Panc1 (cell line): ENCODE measurements at regions not wholly inside any gene's neighbourhood (a gene's known extent, or its start where the extent isn't known, plus 50 kb on each side); places are given as distances from the start of the nearest gene placed in this dataset.

ENCODE experiments used
- POLR2AphosphoS5 ChIP-seq: IDR thresholded peaks from 2 replicates; pipeline ENCODE4 v1.6.1; 2012; ENCODE audit warnings: mild to moderate bottlenecking, low read depth, low read length, moderate library complexity
- SIN3A ChIP-seq: IDR thresholded peaks from 2 replicates; pipeline ENCODE4 v1.6.1; 2012; ENCODE audit warnings: low read depth, mild to moderate bottlenecking, low read length, moderate library complexity, borderline replicate concordance; ENCODE audit not compliant: insufficient read depth
- TCF7L2 ChIP-seq: IDR thresholded peaks from 2 replicates; pipeline ENCODE4 v1.6.1; 2011; ENCODE audit warnings: mild to moderate bottlenecking, low read depth, low read length, inconsistent platforms
- TF ChIP-seq, protein P1 (sequence below): fragments of 450-650 bp; IDR thresholded peaks from 2 replicates; pipeline ENCODE4 v1.5.1; 2017; ENCODE audit warnings: mild to moderate bottlenecking

DNA sequence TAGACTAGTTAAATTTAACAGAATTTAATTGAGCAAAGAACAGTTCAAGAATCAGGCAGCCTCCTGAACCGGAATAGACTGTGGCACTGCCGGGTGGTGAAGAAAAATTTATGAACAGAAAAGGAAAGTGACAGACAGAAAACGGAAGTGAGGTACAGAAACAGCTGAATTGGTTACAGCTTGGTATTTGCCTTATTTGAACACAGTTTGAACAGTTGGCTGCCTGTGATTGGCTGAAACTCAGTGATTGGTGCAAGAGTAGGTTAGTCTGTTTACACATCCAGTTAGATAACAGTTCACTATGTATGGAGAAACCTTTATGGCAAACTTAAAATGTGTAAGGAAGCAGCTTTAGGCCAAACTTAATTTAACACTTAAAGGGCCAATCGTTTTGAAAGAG is 116.0 kb upstream of the CITED2 start:
- TF ChIP-seq, protein P1, sequence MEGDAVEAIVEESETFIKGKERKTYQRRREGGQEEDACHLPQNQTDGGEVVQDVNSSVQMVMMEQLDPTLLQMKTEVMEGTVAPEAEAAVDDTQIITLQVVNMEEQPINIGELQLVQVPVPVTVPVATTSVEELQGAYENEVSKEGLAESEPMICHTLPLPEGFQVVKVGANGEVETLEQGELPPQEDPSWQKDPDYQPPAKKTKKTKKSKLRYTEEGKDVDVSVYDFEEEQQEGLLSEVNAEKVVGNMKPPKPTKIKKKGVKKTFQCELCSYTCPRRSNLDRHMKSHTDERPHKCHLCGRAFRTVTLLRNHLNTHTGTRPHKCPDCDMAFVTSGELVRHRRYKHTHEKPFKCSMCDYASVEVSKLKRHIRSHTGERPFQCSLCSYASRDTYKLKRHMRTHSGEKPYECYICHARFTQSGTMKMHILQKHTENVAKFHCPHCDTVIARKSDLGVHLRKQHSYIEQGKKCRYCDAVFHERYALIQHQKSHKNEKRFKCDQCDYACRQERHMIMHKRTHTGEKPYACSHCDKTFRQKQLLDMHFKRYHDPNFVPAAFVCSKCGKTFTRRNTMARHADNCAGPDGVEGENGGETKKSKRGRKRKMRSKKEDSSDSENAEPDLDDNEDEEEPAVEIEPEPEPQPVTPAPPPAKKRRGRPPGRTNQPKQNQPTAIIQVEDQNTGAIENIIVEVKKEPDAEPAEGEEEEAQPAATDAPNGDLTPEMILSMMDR = no peak
- TF ChIP-seq SIN3A = no peak
- TF ChIP-seq POLR2AphosphoS5 = no peak
- TF ChIP-seq TCF7L2 = no peak
